ENCODE measurements at regions not wholly inside any gene's neighbourhood (a gene's known extent, or its start where the extent isn't known, plus 50 kb on each side); places are given as distances from the start of the nearest gene placed in this dataset.

DNA sequence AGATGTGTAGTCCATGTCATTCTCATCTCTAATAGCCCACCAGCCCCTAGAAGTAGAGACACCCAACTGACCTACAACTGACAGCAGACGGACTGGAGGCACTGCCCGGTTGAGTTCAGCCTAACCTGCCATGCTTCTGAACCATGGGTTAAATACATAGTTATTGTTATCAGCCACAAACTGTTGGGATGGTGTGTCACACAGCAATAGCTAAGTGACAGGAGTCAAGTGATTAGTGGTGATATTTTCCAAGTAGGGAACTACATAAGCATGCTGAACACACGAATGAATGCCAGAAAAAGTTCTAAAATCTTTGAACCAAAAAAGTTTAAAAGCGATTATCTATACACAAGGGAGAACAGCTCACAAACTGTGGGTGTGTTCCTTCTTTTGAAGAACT, 80.1 kb downstream of the SYNE3 start:
- Histone ChIP-seq H3K4me3 (no peak overlapping the region), H4K20me1 (ENCODE audit: insufficient read depth, poor library complexity, severe bottlenecking) (no peaks in the 10 kb centered on the region), H3K9me2 (replicated peaks; ENCODE audit: insufficient read depth) (no peaks in the 10 kb centered on the region), H2AFZ (no peak overlapping the region), H3K79me2 (no peaks in the 10 kb centered on the region), H3K27me3 (no peaks in the 10 kb centered on the region), H3K36me3 (replicated peaks; ENCODE audit: insufficient read depth, low read depth) (no peaks in the 10 kb centered on the region), H3K4me2 (no peak overlapping the region), H3K4me1 (ENCODE audit: insufficient read depth) (no peaks in the 10 kb centered on the region), H3K27ac (no peak overlapping the region), H3K9me3 (ENCODE audit: low read depth) (no peaks in the 10 kb centered on the region)
- TF ChIP-seq EZH2 (IDR thresholded peaks at IDR 0.05; ENCODE audit: borderline replicate concordance) (no peak), EZH2phosphoT487 (IDR thresholded peaks at IDR 0.05; ENCODE audit: low read depth, severe bottlenecking, unreplicated experiment) (no peak)
- TF ChIP-seq, protein P1, sequence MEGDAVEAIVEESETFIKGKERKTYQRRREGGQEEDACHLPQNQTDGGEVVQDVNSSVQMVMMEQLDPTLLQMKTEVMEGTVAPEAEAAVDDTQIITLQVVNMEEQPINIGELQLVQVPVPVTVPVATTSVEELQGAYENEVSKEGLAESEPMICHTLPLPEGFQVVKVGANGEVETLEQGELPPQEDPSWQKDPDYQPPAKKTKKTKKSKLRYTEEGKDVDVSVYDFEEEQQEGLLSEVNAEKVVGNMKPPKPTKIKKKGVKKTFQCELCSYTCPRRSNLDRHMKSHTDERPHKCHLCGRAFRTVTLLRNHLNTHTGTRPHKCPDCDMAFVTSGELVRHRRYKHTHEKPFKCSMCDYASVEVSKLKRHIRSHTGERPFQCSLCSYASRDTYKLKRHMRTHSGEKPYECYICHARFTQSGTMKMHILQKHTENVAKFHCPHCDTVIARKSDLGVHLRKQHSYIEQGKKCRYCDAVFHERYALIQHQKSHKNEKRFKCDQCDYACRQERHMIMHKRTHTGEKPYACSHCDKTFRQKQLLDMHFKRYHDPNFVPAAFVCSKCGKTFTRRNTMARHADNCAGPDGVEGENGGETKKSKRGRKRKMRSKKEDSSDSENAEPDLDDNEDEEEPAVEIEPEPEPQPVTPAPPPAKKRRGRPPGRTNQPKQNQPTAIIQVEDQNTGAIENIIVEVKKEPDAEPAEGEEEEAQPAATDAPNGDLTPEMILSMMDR (IDR thresholded peaks at IDR 0.05; ENCODE audit: poor library complexity), result no peak
- 88% methylated on average over 4 of the region's 4 CpGs for WGBS (ENCODE audit: low lambda C conversion rate, missing lambda C conversion rate)
- no peak for DNase-seq (ENCODE audit: low spot score)

DNA sequence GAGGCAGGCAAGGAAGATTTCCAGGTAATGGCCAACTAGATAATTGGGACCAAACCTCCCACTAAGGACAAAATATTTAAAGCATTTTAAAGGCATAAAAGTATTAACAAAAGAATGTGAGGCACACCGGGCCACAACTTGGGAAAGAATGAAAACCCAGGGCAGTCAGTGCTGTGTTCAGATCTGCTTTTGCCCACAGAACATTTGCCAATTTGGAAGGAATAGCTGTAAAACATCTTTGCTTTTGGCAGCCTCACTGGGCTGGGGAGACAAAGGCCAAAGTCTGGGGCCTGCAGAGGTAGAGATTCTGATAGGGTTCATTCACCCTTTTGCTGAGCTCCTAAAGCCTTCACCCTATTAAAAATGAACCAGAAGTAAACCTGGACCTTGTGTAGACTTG, 82.3 kb downstream of the SYNE3 start:
- no peaks in the 10 kb centered on the region for H3K9me2 ChIP-seq (replicated peaks; ENCODE audit: insufficient read depth)
- no peak overlapping the region for H3K4me2 ChIP-seq
- H2AFZ ChIP-seq, result no peak overlapping the region
- 61% methylated on average over 1 of the region's 1 CpG for WGBS (ENCODE audit: low lambda C conversion rate, missing lambda C conversion rate)
- H3K79me2 ChIP-seq, result no peaks in the 10 kb centered on the region
- H3K9me3 ChIP-seq (ENCODE audit: low read depth), result no peaks in the 10 kb centered on the region
- H3K36me3 ChIP-seq (replicated peaks; ENCODE audit: insufficient read depth, low read depth), result no peaks in the 10 kb centered on the region
- no peaks in the 10 kb centered on the region for H3K27me3 ChIP-seq
- no peaks in the 10 kb centered on the region for H3K4me1 ChIP-seq (ENCODE audit: insufficient read depth)
- no peak for DNase-seq (ENCODE audit: low spot score)
- TF ChIP-seq, protein P1 (IDR thresholded peaks at IDR 0.05; ENCODE audit: poor library complexity), result no peak
- no peak for TF ChIP-seq EZH2phosphoT487 (IDR thresholded peaks at IDR 0.05; ENCODE audit: low read depth, severe bottlenecking, unreplicated experiment)
- no peak for TF ChIP-seq EZH2 (IDR thresholded peaks at IDR 0.05; ENCODE audit: borderline replicate concordance)
- H3K4me3 ChIP-seq, result no peak overlapping the region
- no peaks in the 10 kb centered on the region for H4K20me1 ChIP-seq (ENCODE audit: insufficient read depth, poor library complexity, severe bottlenecking)
- H3K27ac ChIP-seq, result no peak overlapping the region

DNA sequence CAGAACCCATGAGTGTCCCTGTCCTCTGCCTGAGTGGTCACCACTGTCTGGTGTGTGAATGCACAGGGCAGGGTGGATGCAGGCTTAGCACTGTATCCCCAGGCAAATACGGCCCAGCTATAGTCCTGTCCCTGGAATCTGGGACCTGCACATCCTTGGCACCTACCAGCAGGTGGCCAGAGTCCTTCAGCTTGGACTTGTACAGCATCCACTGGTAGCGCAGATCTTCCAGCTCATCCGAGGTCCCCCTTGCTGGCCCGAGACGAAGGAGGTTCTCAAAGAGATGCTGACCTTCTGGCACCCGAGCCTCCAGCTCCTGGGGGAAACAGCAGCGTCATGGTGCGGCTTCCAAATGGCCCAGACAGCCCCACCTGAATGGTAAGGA, 83.4 kb downstream of the SYNE3 start:
- Histone ChIP-seq H3K79me2 (no peaks in the 10 kb centered on the region), H3K9me3 (ENCODE audit: low read depth) (no peaks in the 10 kb centered on the region), H3K27me3 (no peaks in the 10 kb centered on the region), H3K9me2 (replicated peaks; ENCODE audit: insufficient read depth) (no peaks in the 10 kb centered on the region), H4K20me1 (ENCODE audit: insufficient read depth, poor library complexity, severe bottlenecking) (no peaks in the 10 kb centered on the region), H3K4me1 (ENCODE audit: insufficient read depth) (no peaks in the 10 kb centered on the region), H3K36me3 (replicated peaks; ENCODE audit: insufficient read depth, low read depth) (no peaks in the 10 kb centered on the region), H3K4me3 (no peak overlapping the region), H3K27ac (no peak overlapping the region), H2AFZ (no peak overlapping the region), H3K4me2 (no peak overlapping the region)
- TF ChIP-seq EZH2phosphoT487 (IDR thresholded peaks at IDR 0.05; ENCODE audit: low read depth, severe bottlenecking, unreplicated experiment) (no peak), EZH2 (IDR thresholded peaks at IDR 0.05; ENCODE audit: borderline replicate concordance) (no peak)
- TF ChIP-seq, protein P1 (IDR thresholded peaks at IDR 0.05; ENCODE audit: poor library complexity), result no peak
- WGBS (ENCODE audit: low lambda C conversion rate, missing lambda C conversion rate), result 89% methylated on average over 8 of the region's 8 CpGs
- no peak for DNase-seq (ENCODE audit: low spot score)
